Kidney capillary endothelial cell (primary cell): ENCODE measurements at regions not wholly inside any gene's neighbourhood (a gene's known extent, or its start where the extent isn't known, plus 50 kb on each side); places are given as distances from the start of the nearest gene placed in this dataset.
"Not testable (repeated sequence)": the region's sequence is repeated elsewhere in the genome, so short reads cannot be mapped to it uniquely, and the experiment has no call there.

Experiments used
- DNase-seq: peaks from one replicate; pipeline ENCODE4 v3.0.0-alpha.2; 2018; ENCODE audit warnings: low spot score

GRCh38 chr16:22656573-22656972 lies 145.9 kb downstream of the NPIPB5 start:
- not testable (repeated sequence) for DNase-seq

DNA sequence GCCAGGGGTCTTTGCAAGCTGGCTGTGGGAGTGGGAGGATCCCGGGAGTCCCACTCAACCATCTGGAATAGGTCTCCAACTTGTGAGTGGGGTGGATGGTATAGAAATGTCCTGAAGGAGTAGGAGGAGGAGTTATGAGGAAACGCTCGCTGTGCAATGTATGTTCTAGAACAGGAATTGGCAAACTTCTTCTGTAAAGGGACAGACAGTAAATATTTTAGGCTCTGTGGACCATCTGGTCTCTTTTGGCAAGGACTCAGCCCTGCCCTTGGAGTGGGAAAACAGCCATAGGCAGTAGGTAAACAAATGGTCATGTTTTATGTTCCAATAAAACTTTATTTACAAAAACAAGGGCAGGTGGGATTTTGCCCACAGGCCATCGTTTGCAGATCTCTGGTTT lies 149.2 kb downstream of the NPIPB5 start:
- no peak for DNase-seq

- no peak for DNase-seq
Observed at GRCh38 chr16:22660441-22661160, 149.9 kb downstream of the NPIPB5 start.

GRCh38 chr16:22661161-22661647 lies 150.5 kb downstream of the NPIPB5 start:
- no peak for DNase-seq

DNA sequence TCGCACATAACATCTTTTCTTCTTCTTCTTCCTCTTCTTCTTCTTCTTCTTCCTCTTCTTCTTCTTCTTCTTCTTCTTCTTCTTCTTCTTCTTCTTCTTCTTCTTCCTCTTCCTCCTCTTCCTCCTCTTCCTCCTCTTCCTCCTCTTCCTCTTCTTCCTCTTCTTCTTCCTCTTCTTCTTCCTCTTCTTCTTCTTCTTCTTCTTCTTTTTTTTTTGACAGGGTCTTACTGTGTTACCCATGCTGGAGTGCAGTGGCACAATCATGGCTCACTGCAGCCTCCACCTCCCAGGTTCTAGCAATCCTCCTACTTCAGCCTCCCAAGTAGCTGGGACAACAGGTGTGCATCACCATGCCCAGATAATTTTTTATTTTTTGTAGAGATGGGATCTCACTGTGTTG lies 151.0 kb upstream of the HS3ST2 start:
- not testable (repeated sequence) for DNase-seq

DNA sequence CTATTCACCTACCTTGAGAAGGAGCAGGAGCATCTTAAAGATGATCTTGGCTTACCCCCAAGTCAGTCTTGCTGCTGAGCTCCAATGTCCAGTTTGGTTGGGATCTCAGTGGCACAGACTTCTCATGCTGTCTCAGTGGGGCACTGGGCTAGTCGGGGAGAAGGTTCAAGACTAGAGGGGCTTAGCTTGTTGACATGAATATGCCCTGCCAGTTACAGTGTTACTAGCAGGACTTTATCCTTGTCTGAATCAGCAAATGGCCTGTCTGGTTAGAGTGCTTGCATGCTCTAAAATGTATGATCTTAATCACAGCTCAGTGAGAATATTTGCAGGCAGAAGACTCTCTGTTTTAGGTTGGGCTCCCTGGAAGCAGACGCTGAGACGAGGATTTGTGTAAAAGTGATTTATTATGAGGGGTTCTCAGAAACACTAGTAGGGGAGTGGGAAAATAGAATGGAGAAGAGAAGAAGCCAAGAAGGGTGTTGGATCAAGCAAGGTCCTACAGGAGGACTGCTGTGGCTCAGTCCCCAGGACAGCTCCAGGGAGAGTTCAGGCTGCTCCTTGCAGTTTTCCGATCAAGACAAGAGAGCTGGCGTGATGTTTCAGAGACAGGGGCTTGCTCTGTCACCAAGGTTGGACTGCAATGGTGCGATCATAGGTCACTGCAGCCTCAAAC lies 150.4 kb upstream of the HS3ST2 start:
- no peak for DNase-seq

DNA sequence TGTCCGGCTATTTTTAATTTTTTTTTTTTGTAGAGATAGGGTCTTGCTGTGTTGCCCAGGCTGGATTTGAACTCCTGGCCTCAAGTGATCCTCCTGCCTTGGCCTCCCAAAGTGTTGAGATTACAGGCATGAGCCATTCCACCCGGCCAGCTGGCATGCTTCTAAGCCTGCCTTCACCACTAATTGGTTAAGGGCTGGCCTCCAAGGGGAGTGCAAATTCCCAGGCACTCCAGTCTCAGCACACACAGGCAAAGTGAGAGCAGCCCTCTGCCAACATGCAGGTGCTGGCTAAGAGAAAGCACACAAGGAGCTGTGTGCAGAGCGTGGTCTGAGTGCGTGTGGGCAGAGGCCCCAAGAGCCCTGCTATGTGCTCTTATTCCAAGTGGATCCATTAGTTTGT lies 149.8 kb upstream of the HS3ST2 start:
- DNase-seq = no peak

DNA sequence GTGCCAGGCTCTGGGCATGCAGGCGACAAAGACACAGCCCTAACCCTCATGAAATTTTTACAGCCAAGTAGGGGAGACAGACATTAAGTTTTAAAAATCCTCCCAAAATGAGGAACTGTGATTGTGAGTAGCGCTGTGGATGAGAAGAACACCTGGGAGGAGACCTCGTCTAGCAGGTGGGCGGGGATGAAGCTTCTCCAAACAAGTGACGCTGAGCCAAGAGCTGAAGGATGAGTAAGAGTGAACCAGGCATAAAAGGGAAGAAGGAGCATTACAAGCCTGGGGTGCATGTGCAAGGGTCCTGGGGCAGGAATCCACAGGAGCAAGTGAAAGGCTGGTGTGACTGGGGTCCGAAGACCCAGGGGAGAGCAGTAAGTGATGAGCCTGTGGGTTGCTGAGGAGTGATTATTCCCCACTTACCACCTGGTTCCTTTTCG lies 149.4 kb upstream of the HS3ST2 start:
- no peak for DNase-seq

DNA sequence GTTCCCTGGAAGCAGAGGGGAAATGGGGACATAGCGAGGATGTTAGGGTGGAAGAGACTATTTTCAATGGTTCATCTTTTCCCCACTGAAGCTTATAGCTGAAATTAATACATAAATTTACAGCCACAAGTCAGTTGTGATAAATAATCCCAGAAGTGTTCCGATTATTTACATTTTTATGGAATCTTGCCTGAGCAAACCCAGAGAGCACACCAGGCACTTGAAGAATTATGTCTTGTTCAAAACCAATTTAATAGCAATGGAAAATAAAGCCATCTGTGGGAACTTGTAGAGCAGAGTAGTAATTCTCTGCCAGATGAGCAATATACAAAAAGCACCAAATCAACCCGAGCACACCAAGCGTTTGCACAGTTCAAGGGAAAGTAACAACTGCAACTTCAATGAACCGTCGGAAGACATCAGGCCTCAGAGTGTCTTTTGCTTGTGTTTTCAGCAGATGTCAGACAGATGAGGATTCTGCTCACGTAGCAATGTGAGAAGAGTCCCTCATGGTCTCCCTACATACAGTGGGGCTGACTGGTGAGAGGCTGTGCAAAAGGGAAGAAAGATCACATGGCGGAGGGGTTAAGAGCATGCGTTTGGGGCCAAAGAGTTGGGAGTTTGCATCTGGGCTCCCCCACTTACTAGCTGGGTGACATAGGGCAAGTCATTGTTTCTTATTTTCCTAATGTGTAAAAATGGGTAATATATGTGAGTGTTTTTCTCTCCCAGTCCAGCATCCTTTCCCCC lies 148.7 kb upstream of the HS3ST2 start:
- no peak for DNase-seq

DNA sequence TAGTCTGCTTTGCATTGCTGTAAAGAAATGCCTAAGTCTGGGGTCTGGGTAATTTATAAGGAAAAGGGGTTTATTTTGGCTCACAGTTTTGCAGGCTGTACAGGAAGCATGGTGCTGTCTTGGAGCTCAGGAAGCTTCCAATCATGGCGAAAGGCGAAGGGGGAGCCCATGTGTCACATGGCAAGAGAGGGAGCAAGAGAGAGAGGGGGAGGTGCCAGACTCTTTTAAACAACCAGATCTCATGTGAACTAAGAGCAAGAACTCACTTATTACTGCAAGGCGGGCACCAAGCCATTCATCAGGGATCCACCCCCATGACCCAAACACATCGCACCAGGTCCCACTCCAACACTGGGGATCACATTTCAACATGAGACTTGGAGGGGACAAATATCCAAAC lies 148.2 kb upstream of the HS3ST2 start:
- no peak for DNase-seq

DNA sequence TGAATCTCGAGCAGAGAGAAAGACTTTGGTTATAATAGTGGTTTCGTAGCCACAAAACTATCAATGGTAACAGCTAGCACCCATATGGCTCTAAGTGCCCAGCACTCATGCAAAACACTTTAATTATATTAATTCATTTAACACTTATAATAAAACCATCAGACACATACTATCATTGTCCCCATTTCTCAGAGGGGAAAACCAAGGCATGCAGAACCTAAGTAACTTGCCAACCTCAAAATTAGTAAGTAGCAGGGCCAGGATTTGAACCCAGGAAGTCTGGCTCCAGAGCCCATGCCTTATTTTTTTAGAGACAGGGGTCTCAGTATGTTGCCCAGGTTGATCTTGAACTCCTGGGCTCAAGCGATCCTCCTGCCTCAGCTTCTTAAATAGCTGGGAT lies 145.6 kb upstream of the HS3ST2 start:
- DNase-seq = no peak

DNA sequence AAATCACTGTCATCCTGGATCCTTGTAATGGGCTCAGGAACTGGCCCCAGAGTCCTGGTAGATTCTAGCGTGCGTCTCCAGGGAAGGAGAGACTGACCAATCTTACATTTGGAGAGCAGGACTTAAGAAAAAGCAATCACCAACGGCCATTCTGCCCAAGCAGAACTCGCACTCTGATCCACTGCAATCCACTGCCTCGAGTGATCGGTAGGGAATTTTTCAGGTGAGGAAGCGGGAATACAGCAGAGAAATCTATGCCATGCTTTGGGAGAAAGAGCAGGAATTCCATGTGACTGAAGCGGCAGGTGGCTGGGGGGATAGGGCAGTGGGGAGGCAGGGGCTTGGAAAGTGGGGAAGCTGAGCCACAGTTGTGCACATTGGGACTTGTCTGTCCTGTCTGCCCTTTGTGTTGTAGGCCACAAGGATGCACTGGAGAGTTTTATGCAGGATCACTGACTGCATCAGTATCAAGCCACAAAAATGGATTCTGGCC lies 143.9 kb upstream of the HS3ST2 start:
- no peak for DNase-seq

GRCh38 chr16:22670551-22671041 lies 143.4 kb upstream of the HS3ST2 start:
- no peak for DNase-seq

- no peak for DNase-seq
Observed at GRCh38 chr16:22671301-22672076, 142.5 kb upstream of the HS3ST2 start.

DNA sequence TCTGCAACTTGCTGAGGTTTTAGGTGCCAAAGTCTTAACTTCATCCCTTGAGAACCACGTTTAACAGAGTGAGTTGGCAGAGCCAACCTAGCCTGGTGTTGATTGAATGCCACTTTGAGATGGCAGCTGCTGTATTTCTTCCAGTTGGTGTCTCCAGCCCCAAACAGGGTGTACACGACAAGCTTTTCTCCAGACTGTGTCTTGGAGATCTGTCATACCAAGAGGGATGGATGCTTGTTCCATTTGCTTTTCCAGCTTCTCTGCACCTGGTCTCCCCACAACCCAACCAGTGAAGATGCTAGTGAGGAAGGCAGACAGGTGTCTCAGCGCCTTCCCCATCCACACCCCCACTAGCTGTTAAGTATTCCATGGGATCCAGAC lies 141.1 kb upstream of the HS3ST2 start:
- no peak for DNase-seq

GRCh38 chr16:22673421-22673831 lies 140.5 kb upstream of the HS3ST2 start:
- DNase-seq = no peak

DNA sequence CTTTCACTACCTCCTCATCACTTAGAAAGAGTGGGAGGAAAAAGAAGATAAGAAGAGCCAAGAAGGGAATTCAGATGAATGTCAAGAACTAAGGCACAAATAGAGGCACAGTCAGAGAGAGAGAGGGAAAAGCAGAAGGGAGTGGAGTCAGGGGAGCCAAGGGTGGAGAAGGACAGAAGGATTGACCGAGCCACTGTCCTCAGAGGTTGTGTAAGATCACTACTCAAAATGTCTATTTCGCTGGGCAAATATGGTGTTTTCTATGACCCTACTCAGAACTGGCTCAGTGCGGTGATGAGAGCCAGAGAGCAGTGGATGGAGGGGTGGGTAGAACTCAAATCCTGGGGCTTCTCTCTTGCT lies 139.2 kb upstream of the HS3ST2 start:
- DNase-seq = no peak

- no peak for DNase-seq
Observed at GRCh38 chr16:22675745-22676540, 138.0 kb upstream of the HS3ST2 start.

DNA sequence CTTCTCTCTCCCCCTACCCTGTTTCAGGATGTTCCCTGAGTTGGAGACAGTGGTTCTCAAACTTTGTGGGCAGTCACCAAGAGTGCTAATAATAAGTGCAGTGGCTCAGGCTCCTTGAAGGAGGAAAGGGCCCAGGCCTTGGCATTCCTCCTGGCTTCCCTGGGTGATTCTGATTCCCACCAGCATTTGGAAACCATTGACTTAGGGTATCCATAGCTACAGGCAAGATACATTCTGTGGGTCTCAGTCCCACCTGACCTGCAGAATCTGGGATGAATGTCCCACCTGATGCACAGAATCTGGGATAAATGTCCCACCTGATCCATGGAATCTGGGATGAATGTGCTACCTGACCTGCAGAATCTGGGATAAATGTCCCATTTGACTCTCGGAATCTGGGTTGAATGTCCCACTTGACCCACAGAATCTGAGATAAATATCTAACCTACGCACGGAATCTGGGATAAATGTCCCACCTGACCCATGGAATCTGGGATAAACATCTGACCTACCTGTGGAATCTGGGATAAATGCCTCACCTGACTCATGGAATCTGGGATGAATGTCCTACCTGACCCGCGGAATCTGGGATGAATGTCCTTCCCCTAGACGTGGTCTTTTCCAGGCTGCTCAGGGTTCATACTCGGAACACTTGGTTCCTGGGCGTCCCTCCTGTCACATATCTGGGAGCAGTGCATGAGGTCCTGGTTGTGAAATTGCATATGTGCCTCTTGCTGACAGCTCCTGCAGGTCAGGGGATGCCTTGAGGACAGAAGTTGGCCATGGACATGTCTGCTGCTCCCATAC lies 136.7 kb upstream of the HS3ST2 start:
- no peak for DNase-seq

DNA sequence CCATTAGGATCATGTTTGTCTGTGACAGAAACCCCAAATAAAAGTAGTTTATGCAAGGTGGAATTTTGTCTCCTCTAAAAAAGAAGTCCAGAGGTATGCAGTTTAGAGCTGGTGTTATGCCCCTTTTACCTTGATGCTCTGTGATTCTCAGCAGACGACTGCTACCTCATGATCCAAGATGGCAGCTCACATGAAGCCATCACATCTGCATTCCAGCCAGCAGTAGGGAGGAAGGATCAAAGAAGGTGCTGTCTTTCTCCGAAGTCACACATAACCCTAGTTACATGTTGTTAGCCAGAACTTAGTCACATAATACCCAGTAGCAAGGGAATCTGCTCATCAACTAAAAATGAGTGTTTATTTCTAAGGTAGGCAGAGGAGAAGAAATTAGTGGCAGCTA lies 135.7 kb upstream of the HS3ST2 start:
- DNase-seq = no peak
